ENCODE measurements at regions not wholly inside any gene's neighbourhood (a gene's known extent, or its start where the extent isn't known, plus 50 kb on each side); places are given as distances from the start of the nearest gene placed in this dataset.
"Not testable (repeated sequence)": the region's sequence is repeated elsewhere in the genome, so short reads cannot be mapped to it uniquely, and the experiment has no call there.

DNA sequence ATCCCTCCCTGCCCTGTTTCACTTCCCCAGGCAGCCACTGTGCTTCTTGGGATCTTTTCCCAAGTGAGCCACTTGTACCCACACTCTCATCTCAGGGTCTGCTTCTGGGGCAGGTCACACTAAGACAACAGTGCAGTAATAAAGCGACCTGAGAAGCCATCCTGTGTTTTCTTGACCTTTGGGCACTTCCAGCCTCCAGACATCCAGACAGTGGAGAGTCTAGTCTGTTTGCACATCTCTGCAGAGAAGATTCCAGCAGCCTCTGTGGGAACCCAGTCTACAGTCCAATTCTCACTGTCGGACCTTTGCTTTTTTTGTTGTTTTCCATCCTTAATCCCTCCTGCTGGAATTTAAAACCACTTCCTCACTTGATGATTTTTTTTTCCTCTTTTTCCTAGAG is 50.3 kb upstream of the ATP6AP2 start:
- H3K4me3 ChIP-seq (ENCODE audit: low read depth, low read length): no peak overlapping the region
- no peaks in the 10 kb centered on the region for H3K4me1 ChIP-seq
- H3K27me3 ChIP-seq: no peaks in the 10 kb centered on the region
- H3K9me3 ChIP-seq: no peaks in the 10 kb centered on the region
- DNase-seq: no peak
- H3K36me3 ChIP-seq: no peaks in the 10 kb centered on the region
- TF ChIP-seq CTCF (IDR thresholded peaks at IDR 0.05; ENCODE audit: low read depth, low read length): no peak

- Histone ChIP-seq H3K4me3 (ENCODE audit: low read depth, low read length) (no peak overlapping the region), H3K4me1 (no peaks in the 10 kb centered on the region)
- no peak for DNase-seq
These were observed 53.2 kb upstream of the ATP6AP2 start for GRCh38 chrX:40527543-40527942.

GRCh38 chrX:40526412-40526811 is 54.4 kb upstream of the ATP6AP2 start:
- Histone ChIP-seq H3K4me1 (no peaks in the 10 kb centered on the region; the same call in 1 of the 2 replicates), H3K4me3 (ENCODE audit: low read depth, low read length) (no peak overlapping the region), H3K9me3 (no peaks in the 10 kb centered on the region), H3K36me3 (no peaks in the 10 kb centered on the region), H3K27me3 (no peaks in the 10 kb centered on the region)
- TF ChIP-seq CTCF (IDR thresholded peaks at IDR 0.05; ENCODE audit: low read depth, low read length): no peak
- no peak for DNase-seq

More at GRCh38 chrX:40527543-40527942, 53.2 kb upstream of the ATP6AP2 start:
- no peaks in the 10 kb centered on the region for H3K9me3 ChIP-seq
- H3K27me3 ChIP-seq: no peaks in the 10 kb centered on the region
- TF ChIP-seq CTCF (IDR thresholded peaks at IDR 0.05; ENCODE audit: low read depth, low read length): no peak
- no peaks in the 10 kb centered on the region for H3K36me3 ChIP-seq

GRCh38 chrX:40525901-40526300 is 54.9 kb upstream of the ATP6AP2 start:
- not testable (repeated sequence) for H3K27me3 ChIP-seq; H3K36me3 ChIP-seq; H3K9me3 ChIP-seq; DNase-seq; H3K4me1 ChIP-seq; H3K4me3 ChIP-seq (ENCODE audit: low read depth, low read length)

DNA sequence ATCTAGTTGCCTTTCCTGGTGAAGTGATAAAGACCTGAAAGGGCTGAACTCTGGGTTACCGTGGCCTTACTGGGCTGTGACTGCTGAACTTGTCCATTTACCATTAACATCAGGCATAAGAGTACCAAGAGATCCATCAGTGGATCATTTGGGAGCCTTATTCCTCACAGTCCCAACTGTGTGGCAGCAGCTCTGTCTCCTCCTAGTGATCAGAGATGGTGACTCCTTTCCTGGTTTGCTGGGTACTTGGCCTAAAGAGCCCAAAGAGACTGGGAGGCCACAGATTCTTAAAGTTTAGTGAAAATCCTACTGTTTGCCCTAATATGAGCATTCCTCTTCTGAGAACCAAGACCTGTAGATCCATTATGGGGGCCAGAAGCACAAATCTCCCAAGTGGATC is 56.3 kb upstream of the ATP6AP2 start:
- no peak for DNase-seq
- Histone ChIP-seq H3K4me1 (no peaks in the 10 kb centered on the region; the same call in 1 of the 2 replicates), H3K27me3 (no peaks in the 10 kb centered on the region), H3K36me3 (no peaks in the 10 kb centered on the region), H3K9me3 (no peaks in the 10 kb centered on the region), H3K4me3 (ENCODE audit: low read depth, low read length) (no peak overlapping the region)
- TF ChIP-seq CTCF (IDR thresholded peaks at IDR 0.05; ENCODE audit: low read depth, low read length): 0 out of 2 replicates have a peak, but pooled peaks have one; percentile 18

GRCh38 chrX:40523852-40524251 is 56.9 kb upstream of the ATP6AP2 start:
- no peak for DNase-seq
- H3K4me1 ChIP-seq: no peaks in the 10 kb centered on the region; the same call in 1 of the 2 replicates
- H3K9me3 ChIP-seq: no peaks in the 10 kb centered on the region
- H3K36me3 ChIP-seq: no peaks in the 10 kb centered on the region
- no peak for TF ChIP-seq CTCF (IDR thresholded peaks at IDR 0.05; ENCODE audit: low read depth, low read length)
- no peaks in the 10 kb centered on the region for H3K27me3 ChIP-seq
- H3K4me3 ChIP-seq (ENCODE audit: low read depth, low read length): no peak overlapping the region

Data from BE2C (cell line).